ENCODE measurements at regions not wholly inside any gene's neighbourhood (a gene's known extent, or its start where the extent isn't known, plus 50 kb on each side); places are given as distances from the start of the nearest gene placed in this dataset.

DNA sequence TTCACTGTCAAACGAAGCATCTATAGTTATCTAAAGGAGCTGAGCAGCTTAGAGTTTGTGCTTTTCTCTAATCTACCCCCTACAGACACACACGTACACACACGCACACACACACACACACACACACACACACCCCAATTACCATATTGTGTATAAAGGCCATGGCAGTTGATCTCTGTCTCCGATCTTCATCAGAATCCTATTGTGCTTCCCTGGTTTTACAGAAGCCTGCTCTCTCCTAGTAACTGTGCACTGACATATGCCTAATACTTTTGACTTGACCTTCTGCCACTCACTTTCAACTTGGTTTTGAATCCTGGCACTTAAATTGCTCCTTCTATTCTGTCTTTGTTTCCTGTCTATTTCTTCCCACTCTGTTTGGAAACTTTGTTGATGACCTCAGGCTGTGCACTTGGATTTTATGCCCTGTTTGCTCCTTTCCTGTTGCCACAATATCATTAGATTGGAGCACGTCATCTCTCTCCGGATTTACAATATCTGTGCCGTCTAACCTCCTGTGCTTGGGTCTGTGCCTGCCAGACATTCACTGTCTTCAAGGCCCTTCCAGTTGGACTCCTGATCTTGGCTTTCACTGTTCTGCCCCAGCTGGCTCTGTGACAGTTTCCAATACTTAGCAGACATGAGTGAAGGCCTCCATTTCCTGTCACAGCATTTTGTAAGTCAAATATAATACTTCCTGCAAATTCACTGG is 928.1 kb downstream of the FAT4 start:
- Histone ChIP-seq H3K79me2 (ENCODE audit: control insufficient read depth, low read length) (no peaks in the 10 kb centered on the region), H3K27me3 (ENCODE audit: control insufficient read depth, low read length) (no peaks in the 10 kb centered on the region), H3K4me3 (ENCODE audit: low read length) (no peak overlapping the region), H3K4me2 (ENCODE audit: low read length) (no peak overlapping the region), H3K4me1 (ENCODE audit: control insufficient read depth, low read length) (no peaks in the 10 kb centered on the region), H3K36me3 (ENCODE audit: control insufficient read depth, low read length) (no peaks in the 10 kb centered on the region), H3K9me2 (replicated peaks; ENCODE audit: control insufficient read depth, low read length) (no peaks in the 10 kb centered on the region), H4K20me1 (ENCODE audit: control insufficient read depth, insufficient read depth, low read depth, low read length) (no peaks in the 10 kb centered on the region), H3F3A (ENCODE audit: control insufficient read depth, insufficient read depth) (no peaks in the 10 kb centered on the region), H3K9me3 (ENCODE audit: control insufficient read depth, insufficient read depth, low read length) (no peaks in the 10 kb centered on the region), H3K27ac (ENCODE audit: low read depth, low read length) (no peak overlapping the region)
- TF ChIP-seq, protein P1, sequence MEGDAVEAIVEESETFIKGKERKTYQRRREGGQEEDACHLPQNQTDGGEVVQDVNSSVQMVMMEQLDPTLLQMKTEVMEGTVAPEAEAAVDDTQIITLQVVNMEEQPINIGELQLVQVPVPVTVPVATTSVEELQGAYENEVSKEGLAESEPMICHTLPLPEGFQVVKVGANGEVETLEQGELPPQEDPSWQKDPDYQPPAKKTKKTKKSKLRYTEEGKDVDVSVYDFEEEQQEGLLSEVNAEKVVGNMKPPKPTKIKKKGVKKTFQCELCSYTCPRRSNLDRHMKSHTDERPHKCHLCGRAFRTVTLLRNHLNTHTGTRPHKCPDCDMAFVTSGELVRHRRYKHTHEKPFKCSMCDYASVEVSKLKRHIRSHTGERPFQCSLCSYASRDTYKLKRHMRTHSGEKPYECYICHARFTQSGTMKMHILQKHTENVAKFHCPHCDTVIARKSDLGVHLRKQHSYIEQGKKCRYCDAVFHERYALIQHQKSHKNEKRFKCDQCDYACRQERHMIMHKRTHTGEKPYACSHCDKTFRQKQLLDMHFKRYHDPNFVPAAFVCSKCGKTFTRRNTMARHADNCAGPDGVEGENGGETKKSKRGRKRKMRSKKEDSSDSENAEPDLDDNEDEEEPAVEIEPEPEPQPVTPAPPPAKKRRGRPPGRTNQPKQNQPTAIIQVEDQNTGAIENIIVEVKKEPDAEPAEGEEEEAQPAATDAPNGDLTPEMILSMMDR (IDR thresholded peaks at IDR 0.05; ENCODE audit: low read depth, low read length, poor library complexity, severe bottlenecking): no peak
- no peak for TF ChIP-seq EZH2phosphoT487 (IDR thresholded peaks at IDR 0.05; ENCODE audit: borderline replicate concordance, low read length)

DNA sequence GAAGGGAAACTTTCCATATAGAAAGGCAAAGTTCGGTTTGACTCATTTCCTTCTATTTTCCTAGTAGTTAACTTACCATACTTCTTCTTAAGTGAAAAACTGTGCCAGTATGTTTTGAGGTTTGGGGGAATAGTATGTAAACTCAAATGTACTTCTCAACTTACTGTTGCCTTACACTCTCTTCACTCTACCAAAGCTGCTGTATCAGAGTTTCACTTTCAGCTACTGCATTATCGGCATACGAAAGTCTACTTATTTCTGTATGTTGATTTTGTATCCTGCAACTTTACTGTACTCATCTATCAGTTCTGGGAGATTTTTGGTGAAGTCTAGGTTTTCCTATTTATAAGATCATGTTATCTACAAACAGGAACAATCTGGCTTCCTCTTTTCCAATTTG is 932.7 kb downstream of the FAT4 start:
- Histone ChIP-seq H3K79me2 (ENCODE audit: control insufficient read depth, low read length) (no peaks in the 10 kb centered on the region), H4K20me1 (ENCODE audit: control insufficient read depth, insufficient read depth, low read depth, low read length) (no peaks in the 10 kb centered on the region), H3K27me3 (ENCODE audit: control insufficient read depth, low read length) (no peaks in the 10 kb centered on the region), H3K9me3 (ENCODE audit: control insufficient read depth, insufficient read depth, low read length) (no peaks in the 10 kb centered on the region), H3K27ac (ENCODE audit: low read depth, low read length) (no peak overlapping the region), H3K4me3 (ENCODE audit: low read length) (no peak overlapping the region), H3K36me3 (ENCODE audit: control insufficient read depth, low read length) (no peaks in the 10 kb centered on the region), H3K4me1 (ENCODE audit: control insufficient read depth, low read length) (no peaks in the 10 kb centered on the region), H3K9me2 (replicated peaks; ENCODE audit: control insufficient read depth, low read length) (no peaks in the 10 kb centered on the region), H3F3A (ENCODE audit: control insufficient read depth, insufficient read depth) (no peaks in the 10 kb centered on the region), H3K4me2 (ENCODE audit: low read length) (no peak overlapping the region)
- TF ChIP-seq, protein P1 (IDR thresholded peaks at IDR 0.05; ENCODE audit: low read depth, low read length, poor library complexity, severe bottlenecking): no peak
- no peak for TF ChIP-seq EZH2phosphoT487 (IDR thresholded peaks at IDR 0.05; ENCODE audit: borderline replicate concordance, low read length)

DNA sequence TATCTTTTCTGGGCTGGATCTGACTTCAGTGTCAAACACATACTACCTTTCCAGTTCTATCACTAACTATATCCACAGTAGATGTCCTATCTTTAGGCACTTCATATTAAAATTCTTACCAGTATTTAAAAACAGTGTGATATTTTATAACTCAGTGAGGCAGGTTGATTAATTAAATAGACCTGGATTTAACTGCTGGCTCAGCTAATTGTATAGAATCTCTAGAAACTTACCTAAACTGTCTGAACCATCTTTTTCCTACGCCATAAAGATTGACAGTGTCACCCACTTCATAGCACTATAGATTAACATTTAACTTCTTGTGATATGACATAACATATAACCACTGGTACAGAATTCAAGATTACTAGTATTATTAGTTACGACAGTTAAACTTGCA is 935.3 kb downstream of the FAT4 start:
- no peaks in the 10 kb centered on the region for H3K36me3 ChIP-seq (ENCODE audit: control insufficient read depth, low read length)
- no peaks in the 10 kb centered on the region for H3K9me2 ChIP-seq (replicated peaks; ENCODE audit: control insufficient read depth, low read length)
- TF ChIP-seq EZH2phosphoT487 (IDR thresholded peaks at IDR 0.05; ENCODE audit: borderline replicate concordance, low read length): no peak
- TF ChIP-seq, protein P1 (IDR thresholded peaks at IDR 0.05; ENCODE audit: low read depth, low read length, poor library complexity, severe bottlenecking): no peak

More for the DNA sequence above, 935.3 kb downstream of the FAT4 start:
- no peaks in the 10 kb centered on the region for H3K27me3 ChIP-seq (ENCODE audit: control insufficient read depth, low read length)
- H4K20me1 ChIP-seq (ENCODE audit: control insufficient read depth, insufficient read depth, low read depth, low read length): no peaks in the 10 kb centered on the region
- no peak overlapping the region for H3K4me3 ChIP-seq (ENCODE audit: low read length)
- no peaks in the 10 kb centered on the region for H3K79me2 ChIP-seq (ENCODE audit: control insufficient read depth, low read length)
- no peaks in the 10 kb centered on the region for H3K4me1 ChIP-seq (ENCODE audit: control insufficient read depth, low read length)
- H3K4me2 ChIP-seq (ENCODE audit: low read length): no peak overlapping the region
- no peaks in the 10 kb centered on the region for H3K9me3 ChIP-seq (ENCODE audit: control insufficient read depth, insufficient read depth, low read length)
- no peak overlapping the region for H3K27ac ChIP-seq (ENCODE audit: low read depth, low read length)
- no peaks in the 10 kb centered on the region for H3F3A ChIP-seq (ENCODE audit: control insufficient read depth, insufficient read depth)
